Endothelial cell of umbilical vein (primary cell): ENCODE measurements at regions not wholly inside any gene's neighbourhood (a gene's known extent, or its start where the extent isn't known, plus 50 kb on each side); places are given as distances from the start of the nearest gene placed in this dataset.

Source experiments
- BruUV-seq: library from RNA; stranded (reverse); fragments of 400-500 nt; replicated peaks from 2 replicates; lab custom pipeline; 2021; lab: Mats Ljungman, UMichigan
- CTCF ChIA-PET: fragments of 300-600, 350-600 bp; sonication (Branson Sonifier 250); formaldehyde crosslinking; loops from one replicate; lab custom pipeline; 2021; ENCODE audit warnings: antibody characterized with exemption, inconsistent platforms; lab: Charles Lee
- POLR2A ChIA-PET: fragments of 300-600, 350-600 bp; sonication (Branson Sonifier 250); formaldehyde crosslinking; loops from one replicate; lab custom pipeline; 2021; ENCODE audit warnings: antibody characterized with exemption, inconsistent platforms; lab: Charles Lee
- DNase-seq: peaks from one replicate; pipeline ENCODE4 v3.0.0-alpha.2; 2011; ENCODE audit warnings: low read depth, low spot score
- FAIRE-seq: peaks from 2 replicates; lab custom pipeline; 2011; peaks lifted over from hg19 to GRCh38; lab: Jason Lieb, UNC
- H2AFZ ChIP-seq: 2 replicates; pipeline ENCODE4 v1.6.0; 2012; ENCODE audit warnings: low read depth, low read length, control low read depth, inconsistent platforms
- H3K27ac ChIP-seq: 2 replicates; pipeline ENCODE4 v1.5.1; 2011; ENCODE audit warnings: low read depth, mild to moderate bottlenecking, control low read depth, low read length, moderate library complexity; ENCODE audit not compliant: insufficient read depth
- H3K27me3 ChIP-seq, 2 experiments: 2 replicates each; pipeline versions ENCODE4 v1.6.0 to v1.6.1; 2011; ENCODE audit warnings: low read length in 2 of 2, mixed read lengths in 1 of 2; ENCODE audit not compliant: control insufficient read depth in 2 of 2, insufficient read depth in 2 of 2
- H3K36me3 ChIP-seq, 2 experiments: 2 replicates in 1 of 2; 3 replicates in 1 of 2; pipeline ENCODE4 v1.5.1; 2011; ENCODE audit warnings: low read length in 2 of 2, mild to moderate bottlenecking in 1 of 2, moderate library complexity in 1 of 2; ENCODE audit not compliant: control insufficient read depth in 2 of 2, insufficient read depth in 2 of 2; ENCODE audit errors: extremely low read depth in 1 of 2
- H3K4me1 ChIP-seq: 3 replicates; pipeline ENCODE4 v1.5.1; 2011; ENCODE audit warnings: mild to moderate bottlenecking, low read length; ENCODE audit not compliant: control insufficient read depth, insufficient read depth; ENCODE audit errors: extremely low read depth
- H3K4me2 ChIP-seq: 2 replicates; pipeline ENCODE4 v1.6.1; 2011; ENCODE audit warnings: low read length, control low read depth, mixed read lengths; ENCODE audit not compliant: insufficient read depth
- H3K4me3 ChIP-seq, 3 experiments: fragments of 200-600 bp in 1 of 3; sonication (generic), shearing (Covaris generic) in 1 of 3; replicated peaks in 1 of 3; 2 replicates each; pipeline ENCODE4 v1.5.1; 2011 to 2016; ENCODE audit warnings: control low read depth in 3 of 3, low read length in 3 of 3, mild to moderate bottlenecking in 2 of 3, inconsistent platforms in 1 of 3, low read depth in 1 of 3, moderate library complexity in 1 of 3; ENCODE audit not compliant: insufficient read depth in 1 of 3
- H3K79me2 ChIP-seq: 2 replicates; pipeline ENCODE4 v1.6.0; 2012; ENCODE audit warnings: low read length, inconsistent platforms; ENCODE audit not compliant: control insufficient read depth, insufficient read depth
- H3K9ac ChIP-seq: replicated peaks from 2 replicates; pipeline ENCODE3; 2011; ENCODE audit warnings: low read length, control low read depth; ENCODE audit not compliant: insufficient read depth; ENCODE audit errors: extremely low read depth
- H3K9me1 ChIP-seq: replicated peaks from 3 replicates; pipeline ENCODE4 v1.6.0; 2011; ENCODE audit warnings: mild to moderate bottlenecking, low read length; ENCODE audit not compliant: control insufficient read depth, insufficient read depth; ENCODE audit errors: extremely low read depth
- H3K9me3 ChIP-seq: replicated peaks from 2 replicates; pipeline ENCODE4 v1.5.1; 2012; ENCODE audit warnings: low read length, inconsistent platforms; ENCODE audit not compliant: control insufficient read depth, insufficient read depth
- H4K20me1 ChIP-seq: replicated peaks from 2 replicates; pipeline ENCODE3; 2011; ENCODE audit warnings: mild to moderate bottlenecking, low read length; ENCODE audit not compliant: control insufficient read depth, insufficient read depth; ENCODE audit errors: extremely low read depth
- CTCF ChIP-seq, 2 donors: IDR thresholded peaks; 1 replicate in 1 of 2; 2 replicates in 1 of 2; pipeline ENCODE4 v1.5.1; 2011; ENCODE audit warnings: low read length in 2 of 2, mild to moderate bottlenecking in 2 of 2, moderate library complexity in 2 of 2, control low read depth in 1 of 2, inconsistent platforms in 1 of 2, low read depth in 1 of 2; ENCODE audit not compliant: insufficient read depth in 1 of 2; ENCODE audit errors: extremely low read depth in 1 of 2
- EZH2 ChIP-seq: IDR thresholded peaks from 2 replicates; pipeline ENCODE4 v1.6.1; 2012; ENCODE audit warnings: borderline replicate concordance, low read depth, mild to moderate bottlenecking, moderate library complexity, low read length, inconsistent platforms; ENCODE audit not compliant: severe bottlenecking
- FOS ChIP-seq: IDR thresholded peaks from 2 replicates; pipeline ENCODE4 v1.6.1; 2011; ENCODE audit warnings: mild to moderate bottlenecking, low read length, moderate library complexity, borderline replicate concordance; ENCODE audit not compliant: insufficient read depth
- GATA2 ChIP-seq: IDR thresholded peaks from 2 replicates; pipeline ENCODE4 v1.7.0; 2011; ENCODE audit warnings: low read depth, mild to moderate bottlenecking, moderate library complexity, mixed read lengths, low read length; ENCODE audit not compliant: insufficient read length, insufficient read depth
- JUN ChIP-seq: IDR thresholded peaks from 2 replicates; pipeline ENCODE4 v1.6.1; 2011; ENCODE audit warnings: borderline replicate concordance, low read depth; ENCODE audit not compliant: insufficient read length, insufficient read depth
- MAX ChIP-seq: IDR thresholded peaks from 2 replicates; pipeline ENCODE4 v1.6.1; 2011; ENCODE audit not compliant: insufficient read depth, insufficient read length
- MYC ChIP-seq: IDR thresholded peaks from one replicate; pipeline ENCODE4 v1.6.1; 2011; ENCODE audit warnings: mild to moderate bottlenecking, low read depth, low read length
- POLR2A ChIP-seq: IDR thresholded peaks from 2 replicates; pipeline ENCODE4 v1.6.1; 2012; ENCODE audit warnings: low read depth, mild to moderate bottlenecking, control low read depth, low read length
- POLR2AphosphoS5 ChIP-seq: IDR thresholded peaks from 2 replicates; pipeline ENCODE4 v1.6.1; 2012; ENCODE audit warnings: low read depth, mild to moderate bottlenecking, control low read depth, low read length, moderate library complexity; ENCODE audit not compliant: insufficient read depth
- dilution Hi-C: fragments of 300-500 bp; cut with MboI; formaldehyde crosslinking; loops from one replicate; pipeline ENCODE4 v1.15.0; 2019; ENCODE audit warnings: low sequenced_read_pairs; ENCODE audit not compliant: extremely low pct_ligation_motif_present
- intact Hi-C: fragments of 100-400 bp; cut with micrococcal nuclease; formaldehyde crosslinking; loops from one replicate; pipeline ENCODE4 v1.10.0; 2022

DNA sequence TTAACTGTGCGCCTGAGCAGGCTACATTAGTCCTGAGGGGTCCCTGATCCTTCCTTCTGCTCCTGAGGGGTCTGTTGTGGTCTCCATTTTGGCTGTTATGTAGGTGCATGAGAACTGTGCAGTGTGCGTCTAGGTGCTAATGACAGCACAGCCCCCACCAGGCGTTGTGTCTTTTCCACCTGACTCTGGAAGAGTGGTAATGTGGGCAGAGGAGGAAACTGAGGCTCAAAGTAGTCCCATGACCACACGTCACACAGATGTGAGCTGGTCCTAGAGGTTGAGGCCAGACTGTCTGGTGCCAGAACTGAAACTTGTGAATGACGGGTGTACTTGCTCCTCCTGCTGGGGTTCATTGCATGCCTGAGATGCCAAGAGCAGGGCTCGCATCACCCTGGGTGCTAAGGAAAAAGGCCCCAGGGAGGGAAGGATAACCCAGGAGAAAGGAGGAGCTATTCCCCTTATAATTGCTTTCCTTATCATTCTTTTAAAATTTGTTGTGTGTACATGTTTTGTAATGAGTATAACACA, 111.8 kb downstream of the SLC25A47 start:
- DNase-seq: no peak
- H3K36me3 ChIP-seq: no peaks in the 10 kb centered on the region
- peaks cover 3% of the 10 kb centered on the region for H3K4me1 ChIP-seq
- H3K9me3 ChIP-seq: no peaks in the 10 kb centered on the region
- dilution Hi-C loops: no loop called here
- H3K4me3 ChIP-seq: no peak overlapping the region
- ChIA-PET POLR2A (no interaction called here), CTCF (interaction anchor here (1.0 to 1.7 kb wide), 3 partner anchors 17 to 211 kb away, joined by 3 to 8 read pairs (median 5); no protein-coding TSS in a partner anchor)
- H3K79me2 ChIP-seq: no peaks in the 10 kb centered on the region
- BruUV-seq: no TSS peak
- no peaks in the 10 kb centered on the region for H4K20me1 ChIP-seq
- no peak overlapping the region for H3K4me2 ChIP-seq
- intact Hi-C loops: no loop called here
- no peaks in the 10 kb centered on the region for H3K9me1 ChIP-seq
- FAIRE-seq: no peak
- no peaks in the 10 kb centered on the region for H3K27me3 ChIP-seq
- no peak overlapping the region for H3K9ac ChIP-seq
- no peak overlapping the region for H3K27ac ChIP-seq
- TF ChIP-seq FOS (no peak), JUN (no peak)
- H2AFZ ChIP-seq: no peak overlapping the region

DNA sequence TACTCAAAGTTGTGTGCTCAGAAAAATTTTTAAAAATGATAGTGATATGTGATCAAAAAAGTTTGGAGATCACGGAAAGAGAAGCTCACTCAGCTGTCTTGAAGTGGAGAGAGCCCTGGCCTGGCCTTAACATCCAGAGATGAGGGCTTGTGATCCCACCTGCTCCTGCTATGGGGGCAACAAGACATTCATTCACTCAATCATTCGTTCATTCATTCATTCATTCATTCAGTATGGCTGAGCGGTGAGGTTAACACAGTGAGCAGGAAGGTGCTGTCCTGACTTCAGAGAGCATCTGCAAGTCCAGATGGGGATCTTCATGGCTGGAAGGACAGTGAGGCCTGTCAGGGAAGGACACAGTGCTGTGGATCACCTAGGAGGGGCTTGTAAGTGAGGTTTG, 112.3 kb downstream of the SLC25A47 start:
- CTCF ChIA-PET: interaction anchor here (1.0 to 1.7 kb wide), 3 partner anchors 18 to 210 kb away, joined by 3 to 8 read pairs (median 5); no protein-coding TSS in a partner anchor
- no peaks in the 10 kb centered on the region for H4K20me1 ChIP-seq

More for the DNA sequence above, 112.3 kb downstream of the SLC25A47 start:
- no peaks in the 10 kb centered on the region for H3K79me2 ChIP-seq
- FAIRE-seq (no peak), DNase-seq (no peak)
- H3K9ac ChIP-seq: no peak overlapping the region
- intact Hi-C loops (no loop called here), dilution Hi-C loops (no loop called here)
- H3K9me1 ChIP-seq: no peaks in the 10 kb centered on the region
- TF ChIP-seq GATA2 (no peak), CTCF (IDR thresholded peaks at IDR 0.05; ENCODE audit: extremely low read depth in 1 of 2, insufficient read depth in 1 of 2, low read depth in 1 of 2, low read length in 2 of 2) (no peak), EZH2 (no peak), FOS (no peak), MAX (no peak), JUN (no peak), POLR2A (no peak), POLR2AphosphoS5 (no peak), MYC (no peak)
- no peaks in the 10 kb centered on the region for H3K27me3 ChIP-seq
- no peak overlapping the region for H3K4me2 ChIP-seq
- H3K4me3 ChIP-seq: no peak overlapping the region
- POLR2A ChIA-PET: no interaction called here
- H2AFZ ChIP-seq: no peak overlapping the region
- H3K9me3 ChIP-seq: no peaks in the 10 kb centered on the region
- no peak overlapping the region for H3K27ac ChIP-seq
- peaks cover 5% of the 10 kb centered on the region for H3K4me1 ChIP-seq
- no peaks in the 10 kb centered on the region for H3K36me3 ChIP-seq
- BruUV-seq: no TSS peak
